Panc1 (cell line): ENCODE measurements at regions not wholly inside any gene's neighbourhood (a gene's known extent, or its start where the extent isn't known, plus 50 kb on each side); places are given as distances from the start of the nearest gene placed in this dataset.

ENCODE experiments used
- ATAC-seq: fragments of 200-7000 bp; cut with Tn5 transposase; 2 replicates; pipeline ENCODE4 v1.9.1; 2020; ENCODE audit warnings: mild to moderate bottlenecking, moderate library complexity
- BruUV-seq: library from RNA; stranded (reverse); fragments of 400-500 nt; replicated peaks from 2 replicates; lab custom pipeline; 2021; lab: Mats Ljungman, UMichigan
- CTCF ChIA-PET: fragments of 300-600 bp; sonication (Branson Sonifier 250); formaldehyde crosslinking; loops from one replicate; lab custom pipeline; 2022; ENCODE audit warnings: antibody characterized with exemption; lab: Charles Lee
- POLR2A ChIA-PET: fragments of 300-600 bp; sonication (Branson Sonifier 250); formaldehyde crosslinking; loops from one replicate; lab custom pipeline; 2022; ENCODE audit warnings: antibody characterized with exemption; lab: Charles Lee
- DNase-seq: peaks from one replicate; pipeline ENCODE4 v3.0.0-alpha.2; 2010; ENCODE audit warnings: low read depth, low spot score
- H3K27ac ChIP-seq: 2 replicates; pipeline ENCODE4 v1.5.1; 2011; ENCODE audit warnings: mild to moderate bottlenecking, low read length, inconsistent platforms
- H3K27me3 ChIP-seq: fragments of 200-500 bp; sonication (Bioruptor generic); 2 replicates; pipeline ENCODE4 v1.6.0; 2014; ENCODE audit warnings: low read length, inconsistent platforms; ENCODE audit not compliant: control insufficient read depth, insufficient read depth
- H3K36me3 ChIP-seq: fragments of 200-500 bp; sonication (Bioruptor generic); 2 replicates; pipeline ENCODE4 v1.5.1; 2014; ENCODE audit warnings: inconsistent platforms, mild to moderate bottlenecking, low read length, moderate library complexity; ENCODE audit not compliant: control insufficient read depth, insufficient read depth
- H3K4me1 ChIP-seq: 2 replicates; pipeline ENCODE4 v1.5.1; 2011; ENCODE audit warnings: inconsistent platforms, mild to moderate bottlenecking, low read length, moderate library complexity; ENCODE audit not compliant: control insufficient read depth, insufficient read depth
- H3K4me3 ChIP-seq, 2 experiments: 2 replicates each; pipeline ENCODE4 v1.5.1; 2011 to 2012; ENCODE audit warnings: low read depth in 2 of 2, low read length in 2 of 2, mild to moderate bottlenecking in 2 of 2, inconsistent platforms in 1 of 2, moderate library complexity in 1 of 2
- H3K9me3 ChIP-seq: fragments of 200-500 bp; sonication (Bioruptor generic); 2 replicates; pipeline ENCODE4 v1.5.1; 2014; ENCODE audit warnings: low read depth, mild to moderate bottlenecking, inconsistent platforms, low read length, moderate library complexity; ENCODE audit not compliant: control insufficient read depth, insufficient read depth
- CTCF ChIP-seq: fragments of 450-650 bp; IDR thresholded peaks from 2 replicates; pipeline ENCODE4 v1.5.1; 2017; ENCODE audit warnings: mild to moderate bottlenecking
- POLR2AphosphoS5 ChIP-seq: IDR thresholded peaks from 2 replicates; pipeline ENCODE4 v1.6.1; 2012; ENCODE audit warnings: mild to moderate bottlenecking, low read depth, low read length, moderate library complexity
- REST ChIP-seq, 2 experiments: IDR thresholded peaks; 2 replicates each; pipeline ENCODE4 v1.6.1; 2011 to 2012; ENCODE audit warnings: low read depth in 2 of 2, control low read depth in 1 of 2, low read length in 1 of 2, mild to moderate bottlenecking in 1 of 2, moderate library complexity in 1 of 2; ENCODE audit not compliant: insufficient read depth in 1 of 2
- SIN3A ChIP-seq: IDR thresholded peaks from 2 replicates; pipeline ENCODE4 v1.6.1; 2012; ENCODE audit warnings: low read depth, mild to moderate bottlenecking, low read length, moderate library complexity, borderline replicate concordance; ENCODE audit not compliant: insufficient read depth
- TCF7L2 ChIP-seq: IDR thresholded peaks from 2 replicates; pipeline ENCODE4 v1.6.1; 2011; ENCODE audit warnings: mild to moderate bottlenecking, low read depth, low read length, inconsistent platforms
- in situ Hi-C: cut with HindIII; loops from 2 replicates; pipeline ENCODE4 v1.10.0; 2016; ENCODE audit warnings: low sequenced_read_pairs, low pct_unique_long_range_greater_than_20kb
- intact Hi-C: fragments of 100-400 bp; cut with micrococcal nuclease; formaldehyde crosslinking; loops from one replicate; pipeline ENCODE4 v1.10.0; 2022; ENCODE audit not compliant: unreplicated experiment

GRCh38 chr12:107612508-107612907, 73.1 kb upstream of the PWP1 start:
- Histone ChIP-seq H3K27me3 (peaks cover 20% of the 10 kb centered on the region), H3K4me3 (no peak overlapping the region), H3K36me3 (no peaks in the 10 kb centered on the region), H3K27ac (no peak overlapping the region), H3K9me3 (no peaks in the 10 kb centered on the region), H3K4me1 (no peaks in the 10 kb centered on the region)
- no TSS peak for BruUV-seq
- ATAC-seq: no peak
- CTCF ChIA-PET: no interaction called here
- no peak for TF ChIP-seq POLR2AphosphoS5
- no peak for TF ChIP-seq SIN3A
- TF ChIP-seq REST (IDR thresholded peaks at IDR 0.05; ENCODE audit: insufficient read depth in 1 of 2, low read depth in 2 of 2, low read length in 1 of 2): no peak
- TF ChIP-seq CTCF: no peak
- no peak for TF ChIP-seq TCF7L2
- intact Hi-C loops (no loop called here), in situ Hi-C loops (no loop called here)
- no peak for DNase-seq
- POLR2A ChIA-PET: no interaction called here

DNA sequence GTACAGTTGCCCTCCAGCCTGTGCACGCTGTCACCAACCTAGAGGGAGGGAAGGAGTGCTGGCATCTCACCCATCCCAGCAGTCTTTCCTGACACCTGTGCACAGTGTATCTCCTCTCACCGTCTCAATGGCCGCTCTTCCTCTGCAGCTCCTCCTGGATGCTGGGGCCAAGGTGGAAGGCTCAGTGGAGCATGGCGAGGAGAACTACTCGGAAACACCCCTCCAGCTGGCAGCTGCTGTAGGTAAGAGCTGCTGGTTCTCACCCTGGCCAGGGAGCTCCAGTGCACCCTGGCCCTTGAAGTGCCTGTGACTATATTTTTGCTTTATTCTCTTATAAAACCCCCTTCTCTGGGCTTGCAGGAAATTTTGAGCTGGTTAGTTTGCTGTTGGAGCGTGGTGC, 68.7 kb upstream of the PWP1 start:
- H3K4me1 ChIP-seq: no peaks in the 10 kb centered on the region
- no peak overlapping the region for H3K4me3 ChIP-seq
- TF ChIP-seq TCF7L2 (no peak), CTCF (no peak), REST (IDR thresholded peaks at IDR 0.05; ENCODE audit: insufficient read depth in 1 of 2, low read depth in 2 of 2, low read length in 1 of 2) (no peak), SIN3A (no peak), POLR2AphosphoS5 (no peak)
- H3K27ac ChIP-seq: no peak overlapping the region
- no peaks in the 10 kb centered on the region for H3K9me3 ChIP-seq
- POLR2A ChIA-PET: no interaction called here
- in situ Hi-C loops: no loop called here
- ATAC-seq: no peak
- intact Hi-C loops: no loop called here
- H3K27me3 ChIP-seq: peaks cover 18% of the 10 kb centered on the region
- no TSS peak for BruUV-seq
- no peak for DNase-seq
- CTCF ChIA-PET: no interaction called here
- H3K36me3 ChIP-seq: no peaks in the 10 kb centered on the region
